ENCODE measurements at regions not wholly inside any gene's neighbourhood (a gene's known extent, or its start where the extent isn't known, plus 50 kb on each side); places are given as distances from the start of the nearest gene placed in this dataset.
"Not testable (repeated sequence)": the region's sequence is repeated elsewhere in the genome, so short reads cannot be mapped to it uniquely, and the experiment has no call there.

DNA sequence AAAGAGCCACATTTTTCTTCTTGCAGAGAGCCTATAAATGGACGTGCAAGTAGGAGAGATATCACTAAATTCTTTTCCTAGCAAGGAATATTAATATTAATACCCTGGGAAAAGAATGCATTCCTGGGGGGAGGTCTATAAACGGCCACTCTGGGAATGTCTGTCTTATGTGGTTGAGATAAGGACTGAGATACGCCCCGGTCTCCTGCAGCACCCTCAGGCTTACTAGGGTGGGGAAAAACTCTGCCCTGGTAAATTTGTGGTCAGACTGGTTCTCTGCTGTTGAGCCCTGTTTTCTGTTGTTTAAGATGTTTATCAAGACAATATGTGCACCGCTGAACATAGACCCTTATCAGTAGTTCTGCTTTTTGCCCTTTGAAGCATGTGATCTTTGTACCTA, 75.6 kb downstream of the ZNF467 start:
- TF ChIP-seq, protein P1, sequence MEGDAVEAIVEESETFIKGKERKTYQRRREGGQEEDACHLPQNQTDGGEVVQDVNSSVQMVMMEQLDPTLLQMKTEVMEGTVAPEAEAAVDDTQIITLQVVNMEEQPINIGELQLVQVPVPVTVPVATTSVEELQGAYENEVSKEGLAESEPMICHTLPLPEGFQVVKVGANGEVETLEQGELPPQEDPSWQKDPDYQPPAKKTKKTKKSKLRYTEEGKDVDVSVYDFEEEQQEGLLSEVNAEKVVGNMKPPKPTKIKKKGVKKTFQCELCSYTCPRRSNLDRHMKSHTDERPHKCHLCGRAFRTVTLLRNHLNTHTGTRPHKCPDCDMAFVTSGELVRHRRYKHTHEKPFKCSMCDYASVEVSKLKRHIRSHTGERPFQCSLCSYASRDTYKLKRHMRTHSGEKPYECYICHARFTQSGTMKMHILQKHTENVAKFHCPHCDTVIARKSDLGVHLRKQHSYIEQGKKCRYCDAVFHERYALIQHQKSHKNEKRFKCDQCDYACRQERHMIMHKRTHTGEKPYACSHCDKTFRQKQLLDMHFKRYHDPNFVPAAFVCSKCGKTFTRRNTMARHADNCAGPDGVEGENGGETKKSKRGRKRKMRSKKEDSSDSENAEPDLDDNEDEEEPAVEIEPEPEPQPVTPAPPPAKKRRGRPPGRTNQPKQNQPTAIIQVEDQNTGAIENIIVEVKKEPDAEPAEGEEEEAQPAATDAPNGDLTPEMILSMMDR (conservative IDR thresholded peaks at IDR 0.05 in 1 of 2, IDR thresholded peaks at IDR 0.05 in 1 of 2; ENCODE audit: extremely low read depth in 1 of 2, insufficient read depth in 1 of 2, low read depth in 1 of 2, low read length in 2 of 2): not testable (repeated sequence)
- TF ChIP-seq EZH2 (IDR thresholded peaks at IDR 0.05; ENCODE audit: borderline replicate concordance, low read length): not testable (repeated sequence)

All from mammary epithelial cell (primary cell).